ENCODE measurements at regions not wholly inside any gene's neighbourhood (a gene's known extent, or its start where the extent isn't known, plus 50 kb on each side); places are given as distances from the start of the nearest gene placed in this dataset.

DNA sequence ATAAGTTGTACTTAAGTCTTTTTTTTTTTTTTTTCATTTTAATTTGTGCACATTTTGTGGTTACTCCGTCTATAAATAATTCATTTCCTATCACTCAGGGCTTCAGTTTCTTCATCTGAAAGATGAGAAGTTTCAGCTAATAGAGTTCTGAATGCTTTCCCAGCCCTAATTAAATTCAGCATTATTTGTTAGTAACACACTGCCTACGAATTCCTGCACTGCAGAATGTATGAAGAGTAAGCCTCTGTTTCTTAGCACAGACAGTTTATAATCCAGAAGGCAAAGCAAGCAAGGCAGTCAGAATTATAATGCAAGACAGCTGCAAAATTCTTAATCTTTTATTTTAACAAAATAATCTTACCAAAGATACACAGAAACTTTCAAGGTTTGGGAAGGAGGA, 138.0 kb upstream of the GHR start:
- H3K27ac ChIP-seq: no peak overlapping the region
- DNase-seq (ENCODE audit: low spot score): no peak
- intact Hi-C loops (cut with DNase I): no loop called here
- no peak overlapping the region for H3K4me3 ChIP-seq
- no peaks in the 10 kb centered on the region for H3K9me3 ChIP-seq
- WGBS: 30% methylated on average over 2 of the region's 2 CpGs
- H3K36me3 ChIP-seq: no peaks in the 10 kb centered on the region
- no peaks in the 10 kb centered on the region for H3K4me1 ChIP-seq (replicated peaks)
- no peak for TF ChIP-seq POLR2AphosphoS5 (IDR thresholded peaks at IDR 0.05)
- TF ChIP-seq POLR2A (IDR thresholded peaks at IDR 0.05): no peak
- TF ChIP-seq, protein P1, sequence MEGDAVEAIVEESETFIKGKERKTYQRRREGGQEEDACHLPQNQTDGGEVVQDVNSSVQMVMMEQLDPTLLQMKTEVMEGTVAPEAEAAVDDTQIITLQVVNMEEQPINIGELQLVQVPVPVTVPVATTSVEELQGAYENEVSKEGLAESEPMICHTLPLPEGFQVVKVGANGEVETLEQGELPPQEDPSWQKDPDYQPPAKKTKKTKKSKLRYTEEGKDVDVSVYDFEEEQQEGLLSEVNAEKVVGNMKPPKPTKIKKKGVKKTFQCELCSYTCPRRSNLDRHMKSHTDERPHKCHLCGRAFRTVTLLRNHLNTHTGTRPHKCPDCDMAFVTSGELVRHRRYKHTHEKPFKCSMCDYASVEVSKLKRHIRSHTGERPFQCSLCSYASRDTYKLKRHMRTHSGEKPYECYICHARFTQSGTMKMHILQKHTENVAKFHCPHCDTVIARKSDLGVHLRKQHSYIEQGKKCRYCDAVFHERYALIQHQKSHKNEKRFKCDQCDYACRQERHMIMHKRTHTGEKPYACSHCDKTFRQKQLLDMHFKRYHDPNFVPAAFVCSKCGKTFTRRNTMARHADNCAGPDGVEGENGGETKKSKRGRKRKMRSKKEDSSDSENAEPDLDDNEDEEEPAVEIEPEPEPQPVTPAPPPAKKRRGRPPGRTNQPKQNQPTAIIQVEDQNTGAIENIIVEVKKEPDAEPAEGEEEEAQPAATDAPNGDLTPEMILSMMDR (IDR thresholded peaks at IDR 0.05): no peak
- H3K27me3 ChIP-seq (replicated peaks; ENCODE audit: insufficient read depth): no peaks in the 10 kb centered on the region

DNA sequence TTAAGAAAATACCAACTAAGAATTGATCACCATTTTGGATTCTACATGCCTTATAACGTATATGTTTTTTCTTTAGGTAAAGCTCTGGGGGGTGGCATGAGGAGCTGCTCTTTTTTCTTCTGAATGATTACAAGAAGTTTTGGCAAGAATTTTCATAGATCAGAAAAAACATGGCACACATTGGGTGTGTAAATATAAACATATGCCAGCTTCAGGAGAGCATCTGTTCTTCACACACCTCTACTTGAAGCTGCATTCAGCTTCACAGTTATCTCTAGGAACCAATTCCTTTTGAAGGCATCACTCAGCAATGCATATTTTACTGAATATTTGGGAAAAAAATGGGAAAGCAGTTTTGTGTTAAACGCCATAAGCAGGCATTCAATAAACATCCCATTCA, 122.7 kb upstream of the GHR start:
- intact Hi-C loops (cut with DNase I): no loop called here
- no peaks in the 10 kb centered on the region for H3K36me3 ChIP-seq
- TF ChIP-seq POLR2AphosphoS5 (IDR thresholded peaks at IDR 0.05): no peak
- no peak for TF ChIP-seq POLR2A (IDR thresholded peaks at IDR 0.05)
- TF ChIP-seq, protein P1 (IDR thresholded peaks at IDR 0.05): no peak
- no peaks in the 10 kb centered on the region for H3K27me3 ChIP-seq (replicated peaks; ENCODE audit: insufficient read depth)
- no peak for DNase-seq (ENCODE audit: low spot score)
- no peak overlapping the region for H3K4me3 ChIP-seq
- H3K27ac ChIP-seq: no peak overlapping the region
- 94% methylated on average over 2 of the region's 2 CpGs for WGBS
- no peaks in the 10 kb centered on the region for H3K4me1 ChIP-seq (replicated peaks)
- no peaks in the 10 kb centered on the region for H3K9me3 ChIP-seq

DNA sequence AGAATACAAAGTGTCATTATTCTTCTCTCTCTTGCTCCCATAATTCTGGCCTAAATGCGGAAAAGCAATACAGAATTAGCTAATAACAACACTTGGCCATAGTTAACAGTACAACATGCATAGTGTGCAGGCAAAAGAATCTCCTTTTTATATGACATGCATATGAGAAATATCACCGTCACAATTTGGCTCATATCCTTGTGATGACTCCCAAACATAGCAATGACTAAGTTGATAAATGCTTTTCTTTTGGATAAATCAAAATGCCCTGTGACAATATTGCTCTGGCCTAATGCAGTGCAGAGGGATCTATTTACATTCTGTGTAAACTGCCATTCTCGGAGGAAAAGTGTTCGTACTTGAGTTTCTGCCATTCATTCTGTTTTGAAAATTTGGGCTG, 121.9 kb upstream of the GHR start:
- no peak overlapping the region for H3K27ac ChIP-seq
- no peaks in the 10 kb centered on the region for H3K36me3 ChIP-seq
- DNase-seq (ENCODE audit: low spot score): no peak
- no peaks in the 10 kb centered on the region for H3K27me3 ChIP-seq (replicated peaks; ENCODE audit: insufficient read depth)
- no peak overlapping the region for H3K4me3 ChIP-seq
- TF ChIP-seq, protein P1 (IDR thresholded peaks at IDR 0.05): no peak
- no peak for TF ChIP-seq POLR2AphosphoS5 (IDR thresholded peaks at IDR 0.05)
- no peak for TF ChIP-seq POLR2A (IDR thresholded peaks at IDR 0.05)
- intact Hi-C loops (cut with DNase I): no loop called here
- H3K9me3 ChIP-seq: no peaks in the 10 kb centered on the region
- H3K4me1 ChIP-seq (replicated peaks): no peaks in the 10 kb centered on the region
- WGBS: 67% methylated on average over 4 of the region's 4 CpGs

DNA sequence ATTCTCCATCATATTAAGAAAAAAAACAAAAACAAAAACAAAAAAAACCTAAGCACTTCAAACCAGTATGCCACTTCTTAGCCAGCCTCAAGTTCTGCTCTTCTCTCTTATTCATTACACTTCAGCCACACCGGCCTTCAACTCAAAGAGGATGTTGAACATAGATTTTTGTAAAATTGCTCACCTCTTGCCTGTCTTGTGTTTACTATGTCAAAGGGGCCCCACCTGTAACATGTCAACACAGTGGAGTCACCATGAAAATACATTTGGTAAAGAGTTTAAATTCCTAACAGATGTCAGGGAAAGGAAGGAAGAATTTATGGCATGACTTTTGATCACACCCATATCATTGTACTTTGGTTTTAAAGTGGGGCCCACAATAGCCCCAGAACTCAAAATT, 121.1 kb upstream of the GHR start:
- H3K36me3 ChIP-seq: no peaks in the 10 kb centered on the region
- WGBS: 86% methylated on average over 1 of the region's 1 CpG
- TF ChIP-seq POLR2A (IDR thresholded peaks at IDR 0.05): no peak
- TF ChIP-seq, protein P1 (IDR thresholded peaks at IDR 0.05): no peak
- TF ChIP-seq POLR2AphosphoS5 (IDR thresholded peaks at IDR 0.05): no peak
- no peaks in the 10 kb centered on the region for H3K4me1 ChIP-seq (replicated peaks)
- H3K9me3 ChIP-seq: no peaks in the 10 kb centered on the region
- no peaks in the 10 kb centered on the region for H3K27me3 ChIP-seq (replicated peaks; ENCODE audit: insufficient read depth)
- DNase-seq (ENCODE audit: low spot score): no peak
- no peak overlapping the region for H3K27ac ChIP-seq
- intact Hi-C loops (cut with DNase I): no loop called here
- no peak overlapping the region for H3K4me3 ChIP-seq

DNA sequence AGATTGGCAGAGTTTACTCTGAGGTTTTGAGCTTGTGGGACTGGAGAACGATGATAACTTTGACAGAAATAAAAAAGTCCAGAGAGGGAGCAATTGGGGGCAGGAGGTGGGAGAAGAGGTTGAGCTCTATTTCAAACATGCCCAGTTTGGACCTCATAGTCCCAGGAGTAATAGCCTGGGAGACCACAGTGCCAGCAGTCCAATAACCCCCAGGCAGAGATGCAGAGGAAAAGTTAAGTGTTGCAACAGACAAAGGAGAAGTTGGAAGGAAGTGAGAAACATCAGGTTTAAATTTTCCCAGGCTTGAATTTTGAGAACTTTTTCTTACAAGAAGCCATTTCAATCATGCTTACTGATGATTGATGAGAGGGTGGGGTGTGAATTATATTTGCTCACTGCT, 117.0 kb upstream of the GHR start:
- WGBS: 76% methylated on average over 1 of the region's 1 CpG
- TF ChIP-seq POLR2AphosphoS5 (IDR thresholded peaks at IDR 0.05): no peak
- TF ChIP-seq, protein P1 (IDR thresholded peaks at IDR 0.05): no peak
- TF ChIP-seq POLR2A (IDR thresholded peaks at IDR 0.05): no peak
- no peak overlapping the region for H3K4me3 ChIP-seq
- H3K36me3 ChIP-seq: no peaks in the 10 kb centered on the region
- H3K9me3 ChIP-seq: no peaks in the 10 kb centered on the region
- DNase-seq (ENCODE audit: low spot score): no peak
- H3K27ac ChIP-seq: no peak overlapping the region
- no peaks in the 10 kb centered on the region for H3K27me3 ChIP-seq (replicated peaks; ENCODE audit: insufficient read depth)
- intact Hi-C loops (cut with DNase I): no loop called here
- no peaks in the 10 kb centered on the region for H3K4me1 ChIP-seq (replicated peaks)
